ENCODE measurements at regions not wholly inside any gene's neighbourhood (a gene's known extent, or its start where the extent isn't known, plus 50 kb on each side); places are given as distances from the start of the nearest gene placed in this dataset. TPM values are rescaled to one million over a fixed set of nuclear protein-coding genes. Genes with fewer than 3 reads are reported as not detected.

DNA sequence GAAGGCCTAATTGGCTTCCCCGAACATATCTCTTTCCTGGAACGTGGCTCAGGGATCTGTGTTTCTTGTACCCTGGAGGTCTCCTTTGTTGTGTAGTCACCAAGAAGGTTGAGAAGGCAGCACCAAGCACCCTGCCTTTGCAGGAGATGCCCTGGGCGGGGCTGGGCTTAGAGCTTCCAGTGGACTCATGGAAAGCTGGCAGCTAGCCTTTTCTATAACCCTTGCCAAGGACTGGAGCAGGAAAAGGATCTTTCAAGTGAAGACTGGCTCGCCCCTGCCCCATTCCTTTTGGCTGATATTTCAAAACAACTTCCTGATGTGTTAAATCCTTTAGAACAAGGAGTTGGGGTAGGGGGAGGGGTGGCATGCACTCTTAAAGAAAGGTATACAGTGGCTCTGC, 58.9 kb upstream of the EPHA6 start:
- Mint-ChIP-seq H3K27ac (no peak overlapping the region), H3K9me3 (peaks cover 39% of the 10 kb centered on the region), H3K36me3 (ENCODE audit: low read depth) (no peaks in the 10 kb centered on the region), H3K4me3 (no peak overlapping the region), H3K27me3 (ENCODE audit: insufficient read depth) (no peaks in the 10 kb centered on the region; the same call in 1 of the 2 replicates), H3K4me1 (ENCODE audit: low read depth) (no peaks in the 10 kb centered on the region)
- no peak for DNase-seq
- TF ChIP-seq, protein P1, sequence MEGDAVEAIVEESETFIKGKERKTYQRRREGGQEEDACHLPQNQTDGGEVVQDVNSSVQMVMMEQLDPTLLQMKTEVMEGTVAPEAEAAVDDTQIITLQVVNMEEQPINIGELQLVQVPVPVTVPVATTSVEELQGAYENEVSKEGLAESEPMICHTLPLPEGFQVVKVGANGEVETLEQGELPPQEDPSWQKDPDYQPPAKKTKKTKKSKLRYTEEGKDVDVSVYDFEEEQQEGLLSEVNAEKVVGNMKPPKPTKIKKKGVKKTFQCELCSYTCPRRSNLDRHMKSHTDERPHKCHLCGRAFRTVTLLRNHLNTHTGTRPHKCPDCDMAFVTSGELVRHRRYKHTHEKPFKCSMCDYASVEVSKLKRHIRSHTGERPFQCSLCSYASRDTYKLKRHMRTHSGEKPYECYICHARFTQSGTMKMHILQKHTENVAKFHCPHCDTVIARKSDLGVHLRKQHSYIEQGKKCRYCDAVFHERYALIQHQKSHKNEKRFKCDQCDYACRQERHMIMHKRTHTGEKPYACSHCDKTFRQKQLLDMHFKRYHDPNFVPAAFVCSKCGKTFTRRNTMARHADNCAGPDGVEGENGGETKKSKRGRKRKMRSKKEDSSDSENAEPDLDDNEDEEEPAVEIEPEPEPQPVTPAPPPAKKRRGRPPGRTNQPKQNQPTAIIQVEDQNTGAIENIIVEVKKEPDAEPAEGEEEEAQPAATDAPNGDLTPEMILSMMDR (IDR thresholded peaks at IDR 0.05), result no peak

GRCh38 chr3:96756516-96756915, 57.9 kb upstream of the EPHA6 start:
- Mint-ChIP-seq H3K27me3 (ENCODE audit: insufficient read depth) (no peaks in the 10 kb centered on the region; the same call in 1 of the 2 replicates), H3K9me3 (peaks cover 44% of the 10 kb centered on the region), H3K27ac (no peak overlapping the region), H3K4me3 (no peak overlapping the region), H3K4me1 (ENCODE audit: low read depth) (no peaks in the 10 kb centered on the region), H3K36me3 (ENCODE audit: low read depth) (no peaks in the 10 kb centered on the region)
- TF ChIP-seq, protein P1 (IDR thresholded peaks at IDR 0.05), result no peak
- DNase-seq, result no peak

- DNase-seq, result no peak
- Mint-ChIP-seq H3K27ac (no peak overlapping the region), H3K4me1 (ENCODE audit: low read depth) (no peaks in the 10 kb centered on the region), H3K9me3 (peaks cover 46% of the 10 kb centered on the region), H3K36me3 (ENCODE audit: low read depth) (0 out of 2 replicates have a peak, but pooled peaks cover 3% of the 10 kb centered on the region), H3K27me3 (ENCODE audit: insufficient read depth) (no peaks in the 10 kb centered on the region; the same call in 1 of the 2 replicates), H3K4me3 (no peak overlapping the region)
- TF ChIP-seq, protein P1 (IDR thresholded peaks at IDR 0.05), result no peak
These were observed 53.4 kb upstream of the EPHA6 start for GRCh38 chr3:96760956-96761355.

Small RNA genes lying in the stretch of these regions (microRNA-seq; reads per million reads assigned to microRNA genes)
- not detected for gene MIR8060
